Activated T-cell treated with anti-CD3 and anti-CD28 coated beads for 24 hours (primary cell): ENCODE measurements at regions not wholly inside any gene's neighbourhood (a gene's known extent, or its start where the extent isn't known, plus 50 kb on each side); places are given as distances from the start of the nearest gene placed in this dataset.
"Not testable (repeated sequence)": the region's sequence is repeated elsewhere in the genome, so short reads cannot be mapped to it uniquely, and the experiment has no call there.

Experiments used
- DNase-seq: peaks from one replicate; pipeline ENCODE4 v3.0.0-alpha.2; 2020; ENCODE audit warnings: low read depth

- no peak for DNase-seq
These were observed 111.1 kb upstream of the VGLL3 start for GRCh38 chr3:87101861-87102625.

DNA sequence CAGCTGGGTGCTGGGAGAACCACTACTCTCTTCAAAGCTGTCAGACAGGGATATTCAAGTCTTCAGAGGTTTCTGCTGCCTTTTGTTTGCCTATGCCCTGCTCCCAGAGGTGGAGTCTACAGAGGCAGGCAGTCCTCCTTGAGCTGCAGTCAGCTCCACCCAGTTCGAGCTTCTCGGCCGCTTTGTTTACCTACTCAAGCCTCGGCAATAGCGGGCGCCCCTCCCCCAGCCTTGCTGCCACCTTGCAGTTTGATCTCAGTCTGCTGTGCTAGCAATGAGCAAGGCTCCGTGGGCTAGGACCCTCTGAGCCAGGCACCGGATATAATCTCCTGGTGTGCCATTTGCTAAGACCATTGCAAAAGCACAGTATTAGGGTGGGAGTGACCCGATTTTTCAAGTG is 106.8 kb upstream of the VGLL3 start:
- not testable (repeated sequence) for DNase-seq

DNA sequence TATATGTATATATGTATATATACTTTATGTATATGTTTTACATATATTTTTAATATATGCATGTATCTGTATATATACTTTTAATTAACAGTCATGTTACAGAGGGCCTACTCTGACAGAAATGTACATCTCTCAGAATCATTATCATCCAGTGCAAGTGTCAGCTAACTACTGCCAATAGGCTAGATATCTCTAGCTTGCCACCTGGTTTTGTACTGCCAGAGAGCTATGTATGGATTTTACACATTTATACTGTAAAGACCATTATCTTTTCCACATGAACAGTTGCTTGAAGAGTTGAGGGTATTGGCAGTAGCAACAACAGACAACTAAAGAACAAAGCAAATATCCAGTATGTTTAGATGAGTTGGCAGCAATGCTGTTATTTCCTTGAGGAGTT is 99.7 kb upstream of the VGLL3 start:
- DNase-seq, result no peak

DNA sequence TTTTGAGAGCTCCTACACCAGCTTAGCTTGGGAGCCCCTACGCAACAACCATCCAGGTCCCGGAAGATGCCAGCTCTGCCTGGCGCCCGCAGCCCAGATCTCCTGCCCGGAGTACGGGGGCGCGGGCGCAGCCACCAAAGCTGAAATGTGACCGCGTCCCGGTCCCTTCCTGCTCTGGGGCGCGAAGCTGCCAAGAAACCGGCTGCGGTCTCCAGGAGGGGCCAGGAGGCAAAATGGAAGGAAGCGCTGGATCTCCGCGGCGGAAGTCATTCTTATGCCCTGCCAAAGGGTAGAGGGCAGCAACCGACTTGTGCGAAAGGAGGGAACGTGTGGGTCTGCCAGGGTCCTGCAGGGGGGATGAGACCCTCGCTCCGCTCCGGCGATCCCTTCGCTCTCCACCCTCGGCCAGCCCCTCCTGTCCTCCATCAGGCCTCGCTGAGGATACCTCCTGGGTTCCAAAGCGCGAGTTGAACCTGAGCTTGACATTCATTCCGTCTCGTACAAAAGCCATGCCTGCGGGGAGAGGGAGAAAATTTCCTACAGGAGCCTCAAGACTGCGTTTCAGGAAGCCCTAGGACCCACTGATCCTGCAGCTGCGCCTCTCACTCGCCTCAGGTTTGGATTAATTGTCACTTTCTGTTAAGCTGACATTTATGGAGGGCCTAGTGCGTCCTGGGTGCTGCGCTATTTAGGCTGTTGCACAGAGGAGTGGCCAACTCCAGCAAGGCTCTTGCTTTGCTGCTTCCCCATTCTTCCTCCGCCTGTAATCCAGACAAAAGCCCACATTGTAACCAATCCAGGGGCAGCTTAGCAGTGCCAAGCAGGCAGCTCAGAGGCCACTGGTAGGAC is 98.3 kb upstream of the VGLL3 start:
- DNase-seq, result no peak

- no peak for DNase-seq
These were observed 97.6 kb upstream of the VGLL3 start for GRCh38 chr3:87088430-87088992.

DNA sequence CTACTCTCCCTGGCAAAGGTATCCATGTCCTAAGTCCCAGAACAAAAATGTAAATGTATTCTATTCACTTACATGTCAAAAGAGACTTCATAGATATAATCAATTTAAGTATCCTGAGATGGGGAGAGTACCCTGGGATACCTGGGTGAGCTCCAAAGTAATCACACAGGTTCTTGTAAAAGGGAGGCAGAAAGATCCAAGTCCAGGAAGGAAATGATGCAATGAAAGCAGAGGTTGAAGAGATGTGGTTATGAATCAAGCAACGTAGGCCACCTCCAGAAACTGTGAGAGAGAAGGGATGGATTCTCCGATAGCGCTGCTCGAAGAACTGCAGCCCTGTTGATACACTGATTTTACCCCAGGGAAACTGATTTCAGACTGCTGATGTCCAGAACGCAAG is 93.9 kb upstream of the VGLL3 start:
- DNase-seq, result no peak

DNA sequence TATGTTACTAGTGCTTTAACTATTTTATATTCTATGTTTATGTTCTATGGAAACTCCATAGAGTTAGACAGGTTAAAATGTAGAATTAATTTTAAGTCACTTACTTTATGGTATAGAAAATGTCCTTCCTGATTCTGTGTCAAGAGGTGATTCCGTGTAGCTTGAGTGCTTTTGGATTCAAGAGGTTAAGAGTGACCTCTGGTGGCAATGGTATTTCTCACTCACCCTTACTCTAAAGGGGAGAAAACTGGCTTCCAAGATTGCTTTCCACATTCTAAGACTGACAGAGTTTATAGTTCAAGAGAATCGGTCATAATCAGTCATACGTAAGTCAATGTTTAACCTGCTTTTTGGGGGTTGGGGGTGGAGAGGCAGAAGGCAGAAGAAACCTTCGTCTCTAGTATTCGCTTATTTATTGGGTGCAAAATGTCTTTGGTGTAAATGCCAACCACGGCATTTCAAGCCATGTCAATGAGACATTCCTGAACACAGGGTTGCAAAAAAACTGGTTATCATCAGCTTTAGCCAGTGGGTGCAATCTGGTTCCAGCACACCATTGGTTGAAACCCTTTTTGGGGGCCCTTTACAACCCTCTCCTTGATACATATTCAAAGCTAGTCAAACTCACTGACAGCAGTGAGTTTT is 92.0 kb upstream of the VGLL3 start:
- no peak for DNase-seq

- DNase-seq, result no peak
These were observed 86.4 kb upstream of the VGLL3 start for GRCh38 chr3:87077355-87077754.

- no peak for DNase-seq
These were observed 86.0 kb upstream of the VGLL3 start for GRCh38 chr3:87076946-87077345.

GRCh38 chr3:87073496-87074145 is 82.7 kb upstream of the VGLL3 start:
- DNase-seq, result no peak

DNA sequence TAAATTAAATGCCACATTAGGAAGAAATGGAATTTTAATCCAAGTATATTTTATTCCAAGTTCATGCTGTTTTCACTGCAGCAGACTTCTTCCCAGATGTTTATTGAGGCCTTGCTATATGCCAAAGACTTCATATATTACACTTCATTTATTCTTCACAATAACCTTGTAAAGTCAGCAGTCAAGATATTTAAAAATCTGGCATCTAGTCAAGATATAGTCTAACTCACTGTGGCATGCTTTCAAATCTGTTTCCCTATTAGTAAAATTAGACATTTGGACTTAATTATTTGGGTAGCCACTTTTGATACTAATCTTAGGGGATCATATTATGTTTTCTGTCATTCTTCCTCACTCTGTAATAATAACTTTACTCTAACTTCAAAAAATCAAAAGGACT is 81.5 kb upstream of the VGLL3 start:
- no peak for DNase-seq

GRCh38 chr3:87069971-87070370 is 79.0 kb upstream of the VGLL3 start:
- DNase-seq, result no peak

- DNase-seq, result no peak
These were observed 78.1 kb upstream of the VGLL3 start for GRCh38 chr3:87069021-87069420.

- DNase-seq, result no peak
These were observed 71.7 kb upstream of the VGLL3 start for GRCh38 chr3:87062685-87063084.

GRCh38 chr3:87057474-87057873 is 66.5 kb upstream of the VGLL3 start:
- no peak for DNase-seq

- no peak for DNase-seq
These were observed 62.6 kb upstream of the VGLL3 start for GRCh38 chr3:87053553-87053952.

DNA sequence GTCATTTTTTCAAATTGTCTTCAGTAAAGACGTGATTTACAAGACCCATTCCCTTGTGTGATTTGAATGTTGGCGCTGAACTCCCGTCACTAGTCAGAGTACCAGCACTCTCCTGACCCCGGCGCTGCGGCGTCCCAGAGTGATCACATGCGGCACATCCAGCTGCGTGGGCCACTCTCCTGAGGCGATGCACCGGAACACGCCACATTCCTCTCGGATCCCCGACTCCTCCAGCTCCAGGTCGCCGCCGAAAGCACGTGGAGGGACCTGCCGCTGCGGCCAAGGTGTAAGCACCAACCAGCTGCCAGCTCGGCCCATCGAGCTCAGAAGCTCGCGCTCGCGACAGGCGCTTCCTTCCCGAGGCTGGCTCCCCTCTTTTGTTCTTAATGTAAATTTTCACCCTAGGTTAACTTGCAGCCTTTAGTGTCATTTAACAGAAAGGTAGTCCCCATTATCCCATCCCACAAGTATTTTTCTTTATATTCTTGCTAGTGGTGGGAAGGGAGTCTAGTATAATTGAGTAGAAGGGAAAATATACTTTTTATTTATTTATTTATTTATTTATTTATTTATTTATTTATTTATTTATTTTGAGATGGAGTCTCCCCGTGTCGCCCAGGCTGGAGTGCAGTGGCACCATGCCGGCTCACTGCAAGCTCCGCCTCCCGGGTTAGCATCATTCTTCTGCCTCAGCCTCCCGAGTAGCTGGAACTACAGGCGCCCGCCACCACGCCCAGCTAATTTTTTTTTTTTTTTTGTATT is 61.7 kb upstream of the VGLL3 start:
- DNase-seq, result no peak

DNA sequence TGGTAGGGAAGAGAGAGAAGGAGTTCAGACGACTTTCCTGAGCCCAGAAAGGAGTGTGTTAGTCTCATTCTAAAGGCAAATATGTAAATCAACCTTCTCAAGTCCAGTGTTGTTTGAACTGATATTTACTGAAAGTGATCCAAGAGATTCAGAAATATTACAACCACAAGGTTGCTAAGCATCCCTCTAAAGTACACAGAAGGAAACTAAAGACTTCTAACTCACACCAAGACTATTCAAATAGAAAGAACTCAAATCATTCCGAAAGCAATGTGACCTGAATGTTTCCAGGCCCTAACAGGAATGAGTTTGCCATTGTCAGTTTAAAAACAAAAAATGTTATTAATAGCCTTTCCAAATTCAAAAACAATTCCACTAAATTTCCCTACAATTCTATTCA is 56.9 kb upstream of the VGLL3 start:
- no peak for DNase-seq

GRCh38 chr3:87046241-87046640 is 55.3 kb upstream of the VGLL3 start:
- no peak for DNase-seq

GRCh38 chr3:87045473-87045872 is 54.5 kb upstream of the VGLL3 start:
- no peak for DNase-seq

- DNase-seq, result no peak
These were observed 53.9 kb upstream of the VGLL3 start for GRCh38 chr3:87044846-87045245.
